Progenitor cell of endocrine pancreas (in vitro differentiated cells): ENCODE measurements at regions not wholly inside any gene's neighbourhood (a gene's known extent, or its start where the extent isn't known, plus 50 kb on each side); places are given as distances from the start of the nearest gene placed in this dataset.

Source experiments
- DNase-seq: peaks from one replicate; pipeline ENCODE4 v3.0.0; 2021; ENCODE audit warnings: low spot score; ENCODE audit not compliant: unreplicated experiment
- H3K27ac Mint-ChIP-seq: 2 replicates; pipeline ENCODE4 v1.8.0; 2021; ENCODE audit warnings: mild to moderate bottlenecking, moderate library complexity, mixed read lengths
- H3K27me3 Mint-ChIP-seq: 2 replicates; pipeline ENCODE4 v1.8.0; 2021; ENCODE audit warnings: mixed read lengths
- H3K36me3 Mint-ChIP-seq: 2 replicates; pipeline ENCODE4 v1.8.0; 2022; ENCODE audit warnings: mixed read lengths; ENCODE audit not compliant: insufficient read depth
- H3K4me1 Mint-ChIP-seq: 2 replicates; pipeline ENCODE4 v1.8.0; 2021; ENCODE audit warnings: low read depth, mixed read lengths
- H3K4me3 Mint-ChIP-seq: 2 replicates; pipeline ENCODE4 v1.8.0; 2021; ENCODE audit warnings: low read depth, mild to moderate bottlenecking, moderate library complexity, mixed read lengths
- H3K9me3 Mint-ChIP-seq: 2 replicates; pipeline ENCODE4 v1.8.0; 2021; ENCODE audit warnings: low read depth, mixed read lengths
- CTCF ChIP-seq: fragments of 200-600 bp; sonication (generic); IDR thresholded peaks from one replicate; pipeline ENCODE4 v1.5.0; 2021; ENCODE audit warnings: antibody characterized with exemption, mild to moderate bottlenecking; ENCODE audit not compliant: unreplicated experiment

DNA sequence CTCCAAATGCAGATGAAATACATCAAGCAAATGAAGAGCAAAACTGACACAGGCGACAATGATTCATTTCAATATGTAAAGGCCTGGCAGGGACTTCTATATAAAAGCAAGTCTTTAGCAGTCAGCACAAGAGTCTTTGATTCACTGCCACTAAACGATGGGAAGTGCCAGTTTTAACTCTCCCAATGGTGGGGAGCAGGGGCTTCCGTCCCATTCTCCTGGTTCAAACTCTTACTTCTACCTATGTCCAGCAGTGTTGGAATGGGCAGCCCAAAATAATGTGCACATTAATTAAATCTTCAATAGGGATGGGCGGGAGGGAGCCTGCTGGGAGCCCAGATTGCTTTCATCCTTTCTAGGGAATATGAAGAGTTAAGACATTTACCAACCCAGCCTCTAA is 97.5 kb upstream of the MDM1 start:
- Mint-ChIP-seq H3K36me3 (no peaks in the 10 kb centered on the region), H3K27me3 (peaks cover 4% of the 10 kb centered on the region), H3K4me3 (no peak overlapping the region), H3K9me3 (no peaks in the 10 kb centered on the region), H3K27ac (no peak overlapping the region), H3K4me1 (peaks cover 25% of the 10 kb centered on the region)
- no peak for DNase-seq
- TF ChIP-seq CTCF, result no peak

DNA sequence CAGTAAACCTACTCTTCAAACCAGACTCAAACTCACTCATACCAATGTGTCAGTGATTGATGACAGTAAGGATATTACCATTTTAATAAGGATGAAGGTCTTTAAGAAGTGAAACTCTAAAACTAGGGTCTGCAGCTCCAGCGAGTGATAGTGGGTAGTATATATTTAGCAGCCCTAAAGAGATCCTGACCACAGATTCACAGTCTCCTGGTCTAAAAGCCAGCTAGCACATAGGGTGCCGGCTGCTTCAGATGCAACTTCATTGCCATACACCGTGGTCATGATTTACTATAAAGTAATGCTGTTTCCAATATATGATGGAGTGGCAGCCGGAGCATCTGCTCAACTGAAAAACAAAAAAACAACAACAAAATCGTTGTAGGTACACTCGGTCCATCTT is 99.6 kb upstream of the MDM1 start:
- Mint-ChIP-seq H3K4me1 (peaks cover 25% of the 10 kb centered on the region), H3K27me3 (peaks cover 4% of the 10 kb centered on the region), H3K27ac (no peak overlapping the region), H3K4me3 (no peak overlapping the region), H3K36me3 (peaks cover 2% of the 10 kb centered on the region), H3K9me3 (peaks cover 4% of the 10 kb centered on the region)
- no peak for DNase-seq
- TF ChIP-seq CTCF, result no peak

GRCh38 chr12:68432622-68433021 is 100.5 kb upstream of the MDM1 start:
- Mint-ChIP-seq H3K27me3 (peaks cover 4% of the 10 kb centered on the region), H3K27ac (no peak overlapping the region), H3K4me1 (peaks cover 22% of the 10 kb centered on the region), H3K36me3 (peaks cover 2% of the 10 kb centered on the region), H3K9me3 (peaks cover 4% of the 10 kb centered on the region), H3K4me3 (no peak overlapping the region)
- DNase-seq, result no peak
- TF ChIP-seq CTCF, result no peak

DNA sequence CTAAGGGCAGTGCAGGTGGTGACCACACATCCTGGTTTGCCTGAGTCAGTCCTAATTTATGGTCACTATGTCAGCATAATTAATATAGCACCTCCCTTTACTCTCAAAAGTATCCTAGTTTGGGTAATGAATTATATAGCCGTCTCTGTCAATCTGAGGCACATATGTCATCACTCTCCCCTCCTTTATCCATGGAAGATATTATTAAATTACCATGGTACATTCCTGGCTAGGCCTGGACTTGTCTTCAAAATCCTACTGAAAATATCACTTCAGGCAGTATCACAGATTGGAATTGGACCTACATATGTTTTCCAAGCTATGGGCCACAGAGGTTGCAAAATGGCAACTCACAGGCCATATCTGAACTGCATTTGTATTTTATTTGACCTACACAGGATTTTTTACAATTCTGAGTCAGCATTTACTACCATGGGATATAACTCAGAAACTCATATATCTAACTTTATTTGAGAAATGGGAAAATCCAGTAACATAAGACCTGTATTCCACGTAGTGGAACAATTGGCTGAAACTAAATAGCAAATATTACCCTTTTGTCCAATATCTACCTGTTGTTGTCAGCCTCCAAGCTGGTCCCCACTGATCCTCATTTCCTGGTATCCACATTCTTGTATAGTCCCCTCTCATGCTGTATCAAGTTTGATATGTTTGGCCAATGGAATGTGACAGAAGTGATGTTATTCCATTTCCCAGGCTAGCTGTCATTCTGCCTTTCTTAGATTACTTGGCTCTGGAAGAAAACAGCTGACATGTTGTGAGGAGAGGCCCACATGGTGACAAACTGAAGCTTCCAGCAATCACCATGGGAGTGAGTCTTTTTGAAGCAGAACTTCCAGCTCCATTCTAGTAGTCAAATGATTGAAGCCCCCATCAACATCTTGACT is 102.5 kb upstream of the MDM1 start:
- peaks cover 10% of the 10 kb centered on the region for H3K4me1 Mint-ChIP-seq
- no peak for TF ChIP-seq CTCF
- no peak overlapping the region for H3K27ac Mint-ChIP-seq
- H3K9me3 Mint-ChIP-seq, result peaks cover 4% of the 10 kb centered on the region
- no peak for DNase-seq
- peaks cover 2% of the 10 kb centered on the region for H3K36me3 Mint-ChIP-seq
- peaks cover 4% of the 10 kb centered on the region for H3K27me3 Mint-ChIP-seq
- H3K4me3 Mint-ChIP-seq, result no peak overlapping the region

GRCh38 chr12:68435299-68435637 is 103.1 kb upstream of the MDM1 start:
- peaks cover 4% of the 10 kb centered on the region for H3K27me3 Mint-ChIP-seq
- peaks cover 4% of the 10 kb centered on the region for H3K9me3 Mint-ChIP-seq
- H3K4me3 Mint-ChIP-seq, result no peak overlapping the region
- DNase-seq, result no peak
- no peak for TF ChIP-seq CTCF
- H3K36me3 Mint-ChIP-seq, result peaks cover 2% of the 10 kb centered on the region
- H3K4me1 Mint-ChIP-seq, result peaks cover 11% of the 10 kb centered on the region
- no peak overlapping the region for H3K27ac Mint-ChIP-seq
